Uterus (tissue), 3 donors: ENCODE measurements at regions not wholly inside any gene's neighbourhood (a gene's known extent, or its start where the extent isn't known, plus 50 kb on each side); places are given as distances from the start of the nearest gene placed in this dataset.

Source experiments
- DNase-seq, 2 donors: peaks; one replicate each; pipeline ENCODE4 v3.0.0-alpha.2; 2019 to 2020
- H3K27ac ChIP-seq, 2 donors: fragments of 200-600 bp; sonication (generic); 1 replicate in 1 of 2; 2 replicates in 1 of 2; pipeline ENCODE4 v1.5.1; 2016 to 2018
- H3K27me3 ChIP-seq, 2 donors: fragments of 200-600 bp; sonication (generic); one replicate each; pipeline ENCODE4 v1.5.1; 2018 to 2019; ENCODE audit warnings: control low read depth in 1 of 2
- H3K36me3 ChIP-seq, 2 donors: fragments of 200-600 bp; sonication (generic); one replicate each; pipeline ENCODE4 v1.5.1; 2019; ENCODE audit warnings: control low read depth in 1 of 2
- H3K4me1 ChIP-seq, 2 donors: fragments of 200-600 bp; sonication (generic); one replicate each; pipeline ENCODE4 v1.5.1; 2018 to 2019; ENCODE audit warnings: control low read depth in 1 of 2
- H3K4me3 ChIP-seq, 2 donors: fragments of 200-600 bp; sonication (generic); 1 replicate in 1 of 2; 2 replicates in 1 of 2; pipeline ENCODE4 v1.5.1; 2018 to 2019; ENCODE audit warnings: mild to moderate bottlenecking in 1 of 2
- H3K9me3 ChIP-seq, 2 donors: fragments of 200-600 bp; sonication (generic); one replicate each; pipeline ENCODE4 v1.5.1; 2019; ENCODE audit warnings: control low read depth in 1 of 2
- CTCF ChIP-seq, 4 experiments: fragments of 200-600 bp in 2 of 4; fragments of 450-650 bp in 2 of 4; sonication (generic) in 2 of 4; IDR thresholded peaks; one replicate each; pipeline ENCODE4 v1.5.1; 2016 to 2019; ENCODE audit warnings: antibody characterized with exemption in 4 of 4, mild to moderate bottlenecking in 2 of 4, moderate library complexity in 1 of 4
- POLR2A ChIP-seq, 2 donors: fragments of 450-650 bp; IDR thresholded peaks; one replicate each; pipeline ENCODE4 v1.6.1; 2016; ENCODE audit warnings: antibody characterized with exemption in 2 of 2, mild to moderate bottlenecking in 1 of 2, moderate library complexity in 1 of 2
- intact Hi-C: fragments of 100-400 bp; cut with DNase I; formaldehyde crosslinking; loops from one replicate; pipeline ENCODE4 v1.15.1; 2023; ENCODE audit warnings: low total_unique reads
- donor health status: DM: yes; HTN: yes; CAD: no.

DNA sequence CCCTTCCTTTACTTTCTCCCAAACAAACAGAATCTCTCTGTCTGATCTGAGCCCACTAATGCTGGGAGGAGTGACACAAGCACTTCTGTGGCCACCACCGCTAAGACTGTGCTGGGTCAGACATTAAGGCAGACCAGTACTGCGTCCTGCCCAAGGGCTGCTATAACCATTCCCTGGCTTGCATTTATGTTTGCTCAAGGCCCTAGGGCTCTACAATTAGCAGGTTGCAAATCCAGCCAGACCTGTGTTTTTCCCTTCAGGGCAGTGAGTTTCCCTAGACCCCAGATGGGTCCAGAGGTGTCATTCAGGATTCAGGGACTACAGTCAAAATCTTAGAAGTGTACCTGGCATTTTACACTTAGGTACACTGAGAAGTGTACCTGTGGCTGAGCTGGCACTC is 89.7 kb downstream of the SPANXN4 start:
- no peaks in the 10 kb centered on the region for H3K36me3 ChIP-seq
- intact Hi-C loops, result no loop called here
- no peak overlapping the region for H3K4me3 ChIP-seq
- TF ChIP-seq POLR2A (IDR thresholded peaks at IDR 0.05) (no peak), CTCF (IDR thresholded peaks at IDR 0.05) (no peak)
- DNase-seq, result no peak
- H3K27me3 ChIP-seq, result no peaks in the 10 kb centered on the region
- H3K4me1 ChIP-seq, result no peaks in the 10 kb centered on the region
- H3K27ac ChIP-seq, result no peak overlapping the region
- no peaks in the 10 kb centered on the region for H3K9me3 ChIP-seq

GRCh38 chrX:143095816-143096215 is 70.1 kb downstream of the SPANXN4 start:
- no peak overlapping the region for H3K4me3 ChIP-seq
- H3K36me3 ChIP-seq, result no peaks in the 10 kb centered on the region
- H3K9me3 ChIP-seq, result no peaks in the 10 kb centered on the region
- DNase-seq, result no peak
- H3K4me1 ChIP-seq, result no peaks in the 10 kb centered on the region
- intact Hi-C loops, result no loop called here
- H3K27me3 ChIP-seq, result no peaks in the 10 kb centered on the region
- H3K27ac ChIP-seq, result no peak overlapping the region
- TF ChIP-seq CTCF (IDR thresholded peaks at IDR 0.05), result no peak
- no peak for TF ChIP-seq POLR2A (IDR thresholded peaks at IDR 0.05)

DNA sequence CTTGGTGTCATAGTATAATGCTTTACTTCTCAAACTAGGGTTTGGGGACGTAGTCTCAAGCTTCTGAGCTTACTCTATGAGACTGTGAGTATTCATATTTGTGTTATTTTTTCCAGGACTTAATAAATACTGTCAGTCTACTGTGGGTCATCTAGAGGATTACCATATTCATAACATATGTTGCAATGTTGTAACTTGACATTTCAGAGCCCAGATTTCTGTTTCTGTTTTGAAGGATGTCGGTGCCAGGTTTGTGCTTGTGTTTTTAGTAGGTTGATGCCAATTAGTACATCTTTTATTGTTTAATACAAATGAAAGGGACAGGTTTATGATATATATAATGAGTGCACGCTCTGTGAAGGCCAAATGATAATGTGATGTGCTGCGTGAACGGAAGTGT is 69.6 kb downstream of the SPANXN4 start:
- H3K4me3 ChIP-seq, result no peak overlapping the region
- H3K4me1 ChIP-seq, result no peaks in the 10 kb centered on the region
- intact Hi-C loops, result no loop called here
- H3K36me3 ChIP-seq, result no peaks in the 10 kb centered on the region
- no peaks in the 10 kb centered on the region for H3K9me3 ChIP-seq
- DNase-seq, result no peak
- no peak overlapping the region for H3K27ac ChIP-seq
- H3K27me3 ChIP-seq, result no peaks in the 10 kb centered on the region
- TF ChIP-seq POLR2A (IDR thresholded peaks at IDR 0.05), result no peak
- no peak for TF ChIP-seq CTCF (IDR thresholded peaks at IDR 0.05)

- no peak overlapping the region for H3K4me3 ChIP-seq
- no peak overlapping the region for H3K27ac ChIP-seq
- no peaks in the 10 kb centered on the region for H3K4me1 ChIP-seq
- DNase-seq, result no peak
- no peaks in the 10 kb centered on the region for H3K36me3 ChIP-seq
- TF ChIP-seq CTCF (IDR thresholded peaks at IDR 0.05), result no peak
- TF ChIP-seq POLR2A (IDR thresholded peaks at IDR 0.05), result no peak
- H3K9me3 ChIP-seq, result no peaks in the 10 kb centered on the region
- intact Hi-C loops, result no loop called here
- no peaks in the 10 kb centered on the region for H3K27me3 ChIP-seq
Measured at GRCh38 chrX:143094417-143095023, 68.8 kb downstream of the SPANXN4 start.
